HCT116 (cell line): ENCODE measurements at regions not wholly inside any gene's neighbourhood (a gene's known extent, or its start where the extent isn't known, plus 50 kb on each side); places are given as distances from the start of the nearest gene placed in this dataset.

Experiments
- ATAC-seq: fragments of 200-7000 bp; cut with Tn5 transposase; 2 replicates; pipeline ENCODE4 v1.9.1; 2020; ENCODE audit warnings: mild to moderate bottlenecking, moderate library complexity
- BruUV-seq: library from RNA; stranded (reverse); fragments of 400-500 nt; replicated peaks from 2 replicates; lab custom pipeline; 2021; lab: Mats Ljungman, UMichigan
- CTCF ChIA-PET: fragments of 300-600 bp; sonication (Branson Sonifier 250); formaldehyde crosslinking; loops from one replicate; lab custom pipeline; 2021; ENCODE audit warnings: antibody characterized with exemption; lab: Charles Lee
- POLR2A ChIA-PET: fragments of 300-600, 350-600 bp; sonication (Branson Sonifier 250); formaldehyde crosslinking; loops from one replicate; lab custom pipeline; 2021; ENCODE audit warnings: antibody characterized with exemption; lab: Charles Lee
- RAD21 ChIA-PET, 2 experiments: fragments of 300-600 bp; sonication (Branson Sonifier 250); formaldehyde crosslinking; loops; one replicate each; lab custom pipeline; 2023; ENCODE audit warnings: low total read pairs in 2 of 2; ENCODE audit not compliant: uncharacterized antibody in 2 of 2, unreplicated experiment in 2 of 2, low non-redundant PET in 1 of 2; lab: Charles Lee
- DNase-seq: peaks from one replicate; pipeline ENCODE4 v3.0.0-alpha.2; 2010; ENCODE audit warnings: low read depth, low spot score
- H2AFZ ChIP-seq: fragments of 200-600 bp; shearing (Covaris generic), sonication (generic); 2 replicates; pipeline ENCODE4 v1.6.1; 2017; ENCODE audit warnings: low read depth, mixed run types, mixed read lengths, antibody characterized with exemption, low read length; ENCODE audit not compliant: poor library complexity, severe bottlenecking
- H3K27ac ChIP-seq: 2 replicates; pipeline ENCODE4 v1.5.1; 2012; ENCODE audit warnings: low read depth, low read length
- H3K27me3 ChIP-seq: fragments of 200-600 bp; sonication (generic); 2 replicates; pipeline ENCODE4 v1.6.1; 2016; ENCODE audit warnings: mixed run types, low read length, mixed read lengths; ENCODE audit not compliant: insufficient read depth
- H3K36me3 ChIP-seq, 2 experiments: fragments of 200-500 bp in 1 of 2; fragments of 200-600 bp in 1 of 2; sonication (Bioruptor generic) in 1 of 2; sonication (generic) in 1 of 2; 2 replicates each; pipeline versions ENCODE4 v1.5.1 to v1.6.1; 2014 to 2016; ENCODE audit warnings: low read length in 2 of 2, inconsistent platforms in 1 of 2, mixed read lengths in 1 of 2, mixed run types in 1 of 2; ENCODE audit not compliant: insufficient read depth in 2 of 2, control insufficient read depth in 1 of 2
- H3K4me1 ChIP-seq, 2 experiments: fragments of 200-600 bp in 1 of 2; sonication (generic) in 1 of 2; 2 replicates each; pipeline versions ENCODE4 v1.5.1 to v1.6.1; 2012 to 2017; ENCODE audit warnings: low read length in 2 of 2, inconsistent platforms in 1 of 2, mild to moderate bottlenecking in 1 of 2, mixed read lengths in 1 of 2, mixed run types in 1 of 2, moderate library complexity in 1 of 2; ENCODE audit not compliant: insufficient read depth in 2 of 2, control insufficient read depth in 1 of 2
- H3K4me2 ChIP-seq: fragments of 200-600 bp; sonication (generic); 2 replicates; pipeline ENCODE4 v1.6.1; 2017; ENCODE audit warnings: mixed run types, low read length, mixed read lengths
- H3K4me3 ChIP-seq, 2 experiments: fragments of 200-600 bp in 1 of 2; sonication (generic) in 1 of 2; replicated peaks in 1 of 2; 2 replicates each; pipeline ENCODE4 v1.5.1; 2011 to 2016; ENCODE audit warnings: low read length in 2 of 2, control low read depth in 1 of 2, low read depth in 1 of 2, mild to moderate bottlenecking in 1 of 2, mixed read lengths in 1 of 2, mixed run types in 1 of 2
- H3K79me2 ChIP-seq: fragments of 200-600 bp; sonication (generic); 2 replicates; pipeline ENCODE4 v1.6.1; 2017; ENCODE audit warnings: mild to moderate bottlenecking, mixed run types, low read length, moderate library complexity, mixed read lengths; ENCODE audit not compliant: insufficient read depth
- H3K9ac ChIP-seq: fragments of 200-600 bp; sonication (generic); 2 replicates; pipeline ENCODE4 v1.6.1; 2016; ENCODE audit warnings: low read length, mixed read lengths
- H3K9me2 ChIP-seq: fragments of 200-600 bp; sonication (generic), shearing (Covaris generic); 2 replicates; pipeline ENCODE4 v1.6.1; 2017; ENCODE audit warnings: mixed run types, mild to moderate bottlenecking, moderate library complexity; ENCODE audit not compliant: insufficient read depth
- H3K9me3 ChIP-seq, 2 experiments: fragments of 200-500 bp in 1 of 2; fragments of 200-600 bp in 1 of 2; sonication (Bioruptor generic) in 1 of 2; sonication (generic) in 1 of 2; 2 replicates each; pipeline ENCODE4 v1.6.1; 2014 to 2017; ENCODE audit warnings: low read length in 2 of 2, mixed read lengths in 2 of 2, inconsistent platforms in 1 of 2, low read depth in 1 of 2, mild to moderate bottlenecking in 1 of 2, mixed run types in 1 of 2, moderate library complexity in 1 of 2; ENCODE audit not compliant: control insufficient read depth in 1 of 2, insufficient read depth in 1 of 2
- H4K20me1 ChIP-seq: fragments of 200-600 bp; sonication (generic), shearing (Covaris generic); 2 replicates; pipeline ENCODE4 v1.6.1; 2017; ENCODE audit warnings: mixed run types, mild to moderate bottlenecking, moderate library complexity; ENCODE audit not compliant: insufficient read depth
- CBX3 ChIP-seq: IDR thresholded peaks from 2 replicates; pipeline ENCODE4 v1.6.1; 2012; ENCODE audit warnings: low read depth
- EGR1 ChIP-seq: IDR thresholded peaks from 2 replicates; pipeline ENCODE4 v1.6.1; 2012; ENCODE audit warnings: low read depth
- ELF1 ChIP-seq: IDR thresholded peaks from 2 replicates; pipeline ENCODE4 v1.6.1; 2012; ENCODE audit warnings: low read depth, borderline replicate concordance
- EZH2 ChIP-seq: fragments of 200-600 bp; sonication (generic); IDR thresholded peaks from 2 replicates; pipeline ENCODE4 v1.6.1; 2017; ENCODE audit warnings: antibody characterized with exemption, mixed run types
- FOSL1 ChIP-seq: IDR thresholded peaks from 2 replicates; pipeline ENCODE4 v1.6.1; 2012; ENCODE audit warnings: low read depth
- POLR2A ChIP-seq: IDR thresholded peaks from 2 replicates; pipeline ENCODE4 v1.7.0; 2011; ENCODE audit warnings: borderline replicate concordance; ENCODE audit not compliant: insufficient read depth, insufficient read length; ENCODE audit errors: extremely low read depth
- POLR2AphosphoS5 ChIP-seq: IDR thresholded peaks from 2 replicates; pipeline ENCODE4 v1.6.1; 2011; ENCODE audit warnings: mild to moderate bottlenecking, low read depth, low read length, moderate library complexity
- SIN3A ChIP-seq: IDR thresholded peaks from 2 replicates; pipeline ENCODE4 v1.6.1; 2012; ENCODE audit warnings: low read depth
- SP1 ChIP-seq: IDR thresholded peaks from 2 replicates; pipeline ENCODE4 v1.6.1; 2012; ENCODE audit warnings: low read depth
- SRF ChIP-seq: IDR thresholded peaks from 2 replicates; pipeline ENCODE4 v1.6.1; 2012; ENCODE audit warnings: low read depth
- TCF7L2 ChIP-seq: IDR thresholded peaks from 2 replicates; pipeline ENCODE4 v1.7.0; 2011; ENCODE audit warnings: borderline replicate concordance, inconsistent platforms; ENCODE audit not compliant: insufficient read depth, insufficient read length; ENCODE audit errors: extremely low read depth
- YY1 ChIP-seq: IDR thresholded peaks from 2 replicates; pipeline ENCODE4 v1.6.1; 2011; ENCODE audit warnings: low read length, low read depth, moderate library complexity, mild to moderate bottlenecking; ENCODE audit not compliant: insufficient replicate concordance; ENCODE audit errors: extremely low read depth
- ZFX ChIP-seq: fragments of 450-650 bp; IDR thresholded peaks from 2 replicates; pipeline ENCODE4 v1.6.1; 2017
- ZNF274 ChIP-seq: fragments of 200-500 bp; sonication (Bioruptor generic); IDR thresholded peaks from 2 replicates; pipeline ENCODE4 v1.6.1; 2014; ENCODE audit warnings: mild to moderate bottlenecking, low read depth, low read length, inconsistent platforms
- intact Hi-C: fragments of 100-400 bp; cut with micrococcal nuclease; formaldehyde crosslinking; loops from 2 replicates; pipeline ENCODE4 v1.10.0; 2022
- TF ChIP-seq, protein P1 (sequence below), 3 experiments: fragments of 200-600 bp in 1 of 3; sonication (generic) in 1 of 3; IDR thresholded peaks in 2 of 3; conservative IDR thresholded peaks in 1 of 3; 2 replicates each; pipeline ENCODE4 v1.5.1; 2012 to 2017; ENCODE audit warnings: low read depth in 2 of 3, low read length in 2 of 3, antibody characterized with exemption in 1 of 3, borderline replicate concordance in 1 of 3, control low read depth in 1 of 3, mild to moderate bottlenecking in 1 of 3, mixed read lengths in 1 of 3, mixed run types in 1 of 3, moderate library complexity in 1 of 3; ENCODE audit not compliant: insufficient read depth in 1 of 3
- TF ChIP-seq, protein P2 (sequence below): IDR thresholded peaks from 2 replicates; pipeline ENCODE4 v1.6.1; 2012; ENCODE audit warnings: low read depth
- TF ChIP-seq, protein P3 (sequence below): IDR thresholded peaks from 2 replicates; pipeline ENCODE4 v1.6.1; 2012

DNA sequence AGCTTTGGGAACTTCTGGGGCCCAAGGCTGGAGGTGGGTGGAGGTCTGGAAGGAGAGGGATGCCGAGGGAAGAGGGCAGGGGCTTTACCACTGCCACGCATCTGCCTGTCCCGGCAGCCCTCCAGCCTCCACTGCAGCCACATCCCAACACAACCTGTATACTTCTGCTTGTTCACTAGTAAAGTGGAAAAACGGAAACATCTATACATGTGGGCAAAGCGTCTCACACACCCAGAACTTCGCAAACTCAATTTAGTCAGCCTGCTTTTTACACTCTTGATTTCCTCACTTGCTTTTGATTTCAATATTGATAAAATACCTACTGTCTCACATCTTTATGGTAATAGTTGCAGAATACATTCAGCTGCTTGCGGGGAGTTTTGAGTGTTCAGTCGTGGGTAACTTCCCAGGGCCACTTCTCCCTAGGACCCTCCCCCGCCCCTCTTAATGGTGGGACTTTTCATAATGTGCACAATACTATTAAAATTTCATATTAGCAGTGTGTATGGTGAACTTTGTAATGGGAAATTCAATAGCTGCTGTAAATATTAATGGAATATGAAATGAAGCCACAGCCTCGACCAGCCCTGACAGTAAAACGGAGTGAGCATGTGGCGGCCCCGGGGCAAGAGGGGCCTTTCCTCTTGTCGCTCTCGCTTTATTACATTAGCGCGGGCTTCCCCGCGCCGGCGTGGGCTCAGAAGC lies 85.2 kb downstream of the NR2F2 start:
- Histone ChIP-seq H3K4me3 (no peak overlapping the region), H3K4me2 (no peak overlapping the region), H3K27ac (no peak overlapping the region), H4K20me1 (peaks cover 4% of the 10 kb centered on the region; the same call in 1 of the 2 replicates), H3K9me3 (no peaks in the 10 kb centered on the region), H2AFZ (no peak overlapping the region), H3K9me2 (no peaks in the 10 kb centered on the region), H3K36me3 (no peaks in the 10 kb centered on the region), H3K27me3 (peaks cover 74% of the 10 kb centered on the region), H3K79me2 (no peaks in the 10 kb centered on the region), H3K9ac (no peak overlapping the region), H3K4me1 (no peaks in the 10 kb centered on the region)
- ATAC-seq (no peak), DNase-seq (no peak)
- ChIA-PET CTCF (no interaction called here), POLR2A (no interaction called here), RAD21 (no interaction called here)
- intact Hi-C loops: no loop called here
- BruUV-seq: no TSS peak
- TF ChIP-seq, protein P1, sequence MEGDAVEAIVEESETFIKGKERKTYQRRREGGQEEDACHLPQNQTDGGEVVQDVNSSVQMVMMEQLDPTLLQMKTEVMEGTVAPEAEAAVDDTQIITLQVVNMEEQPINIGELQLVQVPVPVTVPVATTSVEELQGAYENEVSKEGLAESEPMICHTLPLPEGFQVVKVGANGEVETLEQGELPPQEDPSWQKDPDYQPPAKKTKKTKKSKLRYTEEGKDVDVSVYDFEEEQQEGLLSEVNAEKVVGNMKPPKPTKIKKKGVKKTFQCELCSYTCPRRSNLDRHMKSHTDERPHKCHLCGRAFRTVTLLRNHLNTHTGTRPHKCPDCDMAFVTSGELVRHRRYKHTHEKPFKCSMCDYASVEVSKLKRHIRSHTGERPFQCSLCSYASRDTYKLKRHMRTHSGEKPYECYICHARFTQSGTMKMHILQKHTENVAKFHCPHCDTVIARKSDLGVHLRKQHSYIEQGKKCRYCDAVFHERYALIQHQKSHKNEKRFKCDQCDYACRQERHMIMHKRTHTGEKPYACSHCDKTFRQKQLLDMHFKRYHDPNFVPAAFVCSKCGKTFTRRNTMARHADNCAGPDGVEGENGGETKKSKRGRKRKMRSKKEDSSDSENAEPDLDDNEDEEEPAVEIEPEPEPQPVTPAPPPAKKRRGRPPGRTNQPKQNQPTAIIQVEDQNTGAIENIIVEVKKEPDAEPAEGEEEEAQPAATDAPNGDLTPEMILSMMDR (IDR thresholded peaks at IDR 0.05 in 2 of 3, conservative IDR thresholded peaks at IDR 0.05 in 1 of 3; ENCODE audit: borderline replicate concordance in 1 of 3, insufficient read depth in 1 of 3, low read depth in 2 of 3, low read length in 2 of 3): no peak
- TF ChIP-seq FOSL1 (no peak), SRF (no peak), ZNF274 (no peak), ZFX (no peak), POLR2AphosphoS5 (no peak), YY1 (no peak), EGR1 (no peak), ELF1 (no peak), POLR2A (no peak), CBX3 (no peak), EZH2 (no peak), SIN3A (no peak), SP1 (no peak), TCF7L2 (no peak)
- TF ChIP-seq, protein P2, sequence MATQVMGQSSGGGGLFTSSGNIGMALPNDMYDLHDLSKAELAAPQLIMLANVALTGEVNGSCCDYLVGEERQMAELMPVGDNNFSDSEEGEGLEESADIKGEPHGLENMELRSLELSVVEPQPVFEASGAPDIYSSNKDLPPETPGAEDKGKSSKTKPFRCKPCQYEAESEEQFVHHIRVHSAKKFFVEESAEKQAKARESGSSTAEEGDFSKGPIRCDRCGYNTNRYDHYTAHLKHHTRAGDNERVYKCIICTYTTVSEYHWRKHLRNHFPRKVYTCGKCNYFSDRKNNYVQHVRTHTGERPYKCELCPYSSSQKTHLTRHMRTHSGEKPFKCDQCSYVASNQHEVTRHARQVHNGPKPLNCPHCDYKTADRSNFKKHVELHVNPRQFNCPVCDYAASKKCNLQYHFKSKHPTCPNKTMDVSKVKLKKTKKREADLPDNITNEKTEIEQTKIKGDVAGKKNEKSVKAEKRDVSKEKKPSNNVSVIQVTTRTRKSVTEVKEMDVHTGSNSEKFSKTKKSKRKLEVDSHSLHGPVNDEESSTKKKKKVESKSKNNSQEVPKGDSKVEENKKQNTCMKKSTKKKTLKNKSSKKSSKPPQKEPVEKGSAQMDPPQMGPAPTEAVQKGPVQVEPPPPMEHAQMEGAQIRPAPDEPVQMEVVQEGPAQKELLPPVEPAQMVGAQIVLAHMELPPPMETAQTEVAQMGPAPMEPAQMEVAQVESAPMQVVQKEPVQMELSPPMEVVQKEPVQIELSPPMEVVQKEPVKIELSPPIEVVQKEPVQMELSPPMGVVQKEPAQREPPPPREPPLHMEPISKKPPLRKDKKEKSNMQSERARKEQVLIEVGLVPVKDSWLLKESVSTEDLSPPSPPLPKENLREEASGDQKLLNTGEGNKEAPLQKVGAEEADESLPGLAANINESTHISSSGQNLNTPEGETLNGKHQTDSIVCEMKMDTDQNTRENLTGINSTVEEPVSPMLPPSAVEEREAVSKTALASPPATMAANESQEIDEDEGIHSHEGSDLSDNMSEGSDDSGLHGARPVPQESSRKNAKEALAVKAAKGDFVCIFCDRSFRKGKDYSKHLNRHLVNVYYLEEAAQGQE: no peak
- TF ChIP-seq, protein P3, sequence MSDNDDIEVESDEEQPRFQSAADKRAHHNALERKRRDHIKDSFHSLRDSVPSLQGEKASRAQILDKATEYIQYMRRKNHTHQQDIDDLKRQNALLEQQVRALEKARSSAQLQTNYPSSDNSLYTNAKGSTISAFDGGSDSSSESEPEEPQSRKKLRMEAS: no peak
